HepG2 (cell line): ENCODE measurements at regions not wholly inside any gene's neighbourhood (a gene's known extent, or its start where the extent isn't known, plus 50 kb on each side); places are given as distances from the start of the nearest gene placed in this dataset.

Experiments
- ATAC-seq: fragments of 200-7000 bp; cut with Tn5 transposase; 3 replicates; pipeline ENCODE4 v1.9.1; 2020; ENCODE audit warnings: mild to moderate bottlenecking, moderate library complexity
- BruUV-seq: library from RNA; stranded (reverse); fragments of 400-500 nt; replicated peaks from 2 replicates; lab custom pipeline; 2021; lab: Mats Ljungman, UMichigan
- CTCF ChIA-PET: fragments of 300-600 bp; formaldehyde crosslinking; extraction: SDS; loops from one replicate; lab custom pipeline; 2021; ENCODE audit warnings: low total read pairs, inconsistent platforms, low intra/inter-chr PET ratio; lab: Yijun Ruan, JAX
- POLR2A ChIA-PET: fragments of 350-600 bp; sonication (Branson Sonifier 250); formaldehyde crosslinking; loops from one replicate; lab custom pipeline; 2020; ENCODE audit warnings: antibody characterized with exemption, inconsistent platforms; lab: Yijun Ruan, JAX
- DNase-seq: peaks from one replicate; pipeline ENCODE4 v3.0.0-alpha.2; 2015; ENCODE audit warnings: low spot score
- FAIRE-seq: peaks from 3 replicates; lab custom pipeline; 2011; peaks lifted over from hg19 to GRCh38; lab: Jason Lieb, UNC
- H2AFZ ChIP-seq: one replicate; pipeline ENCODE4 v1.6.1; 2011; ENCODE audit warnings: low read length, inconsistent platforms
- H3K27ac ChIP-seq: fragments of 300-600 bp; 3 replicates; pipeline ENCODE4 v1.8.0; 2011; ENCODE audit warnings: mixed run types, mild to moderate bottlenecking, mixed read lengths, low read length, inconsistent platforms; ENCODE audit not compliant: insufficient read depth; ENCODE audit errors: extremely low read length
- H3K27me3 ChIP-seq, 2 experiments: fragments of 200-600 bp in 1 of 2; 2 replicates in 1 of 2; 3 replicates in 1 of 2; pipeline versions ENCODE4 v1.6.0 to v1.8.0; 2011; ENCODE audit warnings: low read length in 2 of 2, mild to moderate bottlenecking in 2 of 2, moderate library complexity in 2 of 2, inconsistent platforms in 1 of 2; ENCODE audit not compliant: insufficient read depth in 2 of 2, control insufficient read depth in 1 of 2
- H3K36me3 ChIP-seq, 2 experiments: fragments of 200-600 bp in 1 of 2; replicated peaks in 1 of 2; 2 replicates in 1 of 2; 3 replicates in 1 of 2; pipeline versions ENCODE4 v1.5.1 to v1.8.0; 2011; ENCODE audit warnings: low read length in 2 of 2, inconsistent platforms in 1 of 2; ENCODE audit not compliant: insufficient read depth in 2 of 2, control insufficient read depth in 1 of 2
- H3K4me1 ChIP-seq: 2 replicates; pipeline ENCODE4 v1.5.1; 2012; ENCODE audit warnings: low read length, inconsistent platforms; ENCODE audit not compliant: insufficient read depth
- H3K4me2 ChIP-seq: 2 replicates; pipeline ENCODE4 v1.6.0; 2011; ENCODE audit warnings: low read depth, low read length, inconsistent platforms
- H3K4me3 ChIP-seq, 3 experiments: fragments of 200-600 bp in 1 of 3; sonication (generic), shearing (Covaris generic) in 1 of 3; replicated peaks in 1 of 3; 2 replicates each; pipeline ENCODE4 v1.5.1; 2011 to 2016; ENCODE audit warnings: low read length in 3 of 3, inconsistent platforms in 2 of 3, low read depth in 2 of 3, mild to moderate bottlenecking in 2 of 3, control low read depth in 1 of 3, mixed read lengths in 1 of 3; ENCODE audit not compliant: insufficient read depth in 1 of 3
- H3K79me2 ChIP-seq: one replicate; pipeline ENCODE4 v1.6.1; 2011; ENCODE audit warnings: low read length, inconsistent platforms; ENCODE audit not compliant: insufficient read depth
- H3K9ac ChIP-seq: 2 replicates; pipeline ENCODE4 v1.6.0; 2011; ENCODE audit warnings: mild to moderate bottlenecking, low read depth, low read length, inconsistent platforms; ENCODE audit not compliant: insufficient read depth
- H3K9me3 ChIP-seq: 2 replicates; pipeline ENCODE4 v1.5.1; 2012; ENCODE audit warnings: mild to moderate bottlenecking, low read length
- H4K20me1 ChIP-seq: 2 replicates; pipeline ENCODE4 v1.6.0; 2011; ENCODE audit warnings: inconsistent platforms, mild to moderate bottlenecking, low read length, moderate library complexity; ENCODE audit not compliant: insufficient read depth
- ATF1 ChIP-seq: IDR thresholded peaks from 2 replicates; pipeline ENCODE4 v1.6.1; 2016; ENCODE audit warnings: mild to moderate bottlenecking, control low read depth
- ATF7 ChIP-seq, 2 experiments: fragments of 450-650 bp in 1 of 2; sonication (generic) in 1 of 2; formaldehyde crosslinking in 1 of 2; IDR thresholded peaks; 2 replicates each; pipeline versions ENCODE4 v1.4.0 to v1.6.1; 2016 to 2020; ENCODE audit warnings: antibody characterized with exemption in 1 of 2, mild to moderate bottlenecking in 1 of 2, missing genetic modification reagents in 1 of 2
- MAFG ChIP-seq: sonication (generic); formaldehyde crosslinking; IDR thresholded peaks from 2 replicates; pipeline ENCODE4 v1.5.1; 2020; ENCODE audit warnings: mild to moderate bottlenecking, missing genetic modification reagents
- REXO4 ChIP-seq: sonication (generic); formaldehyde crosslinking; IDR thresholded peaks from 2 replicates; pipeline ENCODE4 v1.8.0; 2022; ENCODE audit warnings: missing genetic modification reagents, mild to moderate bottlenecking, borderline replicate concordance
- SIX1 ChIP-seq: sonication (generic); formaldehyde crosslinking; IDR thresholded peaks from 2 replicates; pipeline ENCODE4 v1.4.0; 2020; ENCODE audit warnings: missing genetic modification reagents, borderline replicate concordance
- STAG1 ChIP-seq: sonication (generic); formaldehyde crosslinking; IDR thresholded peaks from 2 replicates; pipeline ENCODE4 v1.4.0; 2020; ENCODE audit warnings: missing genetic modification reagents
- ZNF282 ChIP-seq: fragments of 450-650 bp; IDR thresholded peaks from 2 replicates; pipeline ENCODE4 v1.6.1; 2018; ENCODE audit not compliant: partially characterized antibody
- ZNF446 ChIP-seq: sonication (generic); formaldehyde crosslinking; IDR thresholded peaks from 2 replicates; pipeline ENCODE4 v1.5.0; 2020; ENCODE audit warnings: mild to moderate bottlenecking, missing genetic modification reagents
- ZNF615 ChIP-seq: sonication (generic); formaldehyde crosslinking; IDR thresholded peaks from 2 replicates; pipeline ENCODE4 v1.5.0; 2020; ENCODE audit warnings: mild to moderate bottlenecking, missing genetic modification reagents, borderline replicate concordance
- ZNF777 ChIP-seq: sonication (generic); formaldehyde crosslinking; IDR thresholded peaks from 2 replicates; pipeline ENCODE4 v1.4.0; 2020; ENCODE audit warnings: missing genetic modification reagents
- WGBS: methylation state at CpG from one replicate; pipeline ENCODE4 v1.1.6; 2017; ENCODE audit warnings: low lambda C conversion rate; 5-methylcytosine and 5-hydroxymethylcytosine counted together
- in situ Hi-C: cut with HindIII; loops from 2 replicates; pipeline ENCODE4 v1.10.0; 2017; ENCODE audit warnings: low pct_unique_long_range_greater_than_20kb; ENCODE audit not compliant: extremely low pct_ligation_motif_present
- intact Hi-C: fragments of 100-400 bp; cut with micrococcal nuclease; formaldehyde crosslinking; loops from one replicate; pipeline ENCODE4 v1.10.0; 2022; ENCODE audit not compliant: unreplicated experiment
- TF ChIP-seq, protein P1 (sequence below): sonication (generic); formaldehyde crosslinking; IDR thresholded peaks from 2 replicates; pipeline ENCODE4 v1.5.0; 2020; ENCODE audit warnings: missing genetic modification reagents, mild to moderate bottlenecking, borderline replicate concordance

DNA sequence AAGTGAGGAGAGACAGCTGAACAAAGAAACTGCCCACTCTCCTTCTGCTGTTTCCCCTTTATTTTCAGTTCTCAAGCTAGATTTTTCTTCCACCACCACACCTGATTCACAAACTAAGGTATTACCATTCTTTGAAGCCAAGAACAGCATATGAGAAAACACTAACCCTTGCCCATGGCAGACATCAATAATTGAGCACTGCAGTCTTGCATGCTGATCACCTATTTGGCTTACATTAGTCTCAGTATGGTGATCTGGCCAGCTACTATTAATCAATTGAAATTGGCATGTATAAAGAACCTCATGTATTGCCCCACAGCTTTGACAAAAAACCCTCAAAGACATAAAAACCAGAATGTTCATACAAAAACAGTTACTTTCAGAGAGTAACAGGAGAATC is 166.3 kb downstream of the SAMD5 start:
- no peaks in the 10 kb centered on the region for H3K27me3 ChIP-seq
- no peaks in the 10 kb centered on the region for H3K79me2 ChIP-seq
- intact Hi-C loops (no loop called here), in situ Hi-C loops (no loop called here)
- ChIA-PET POLR2A (no interaction called here), CTCF (no interaction called here)
- FAIRE-seq: no peak
- TF ChIP-seq, protein P1, sequence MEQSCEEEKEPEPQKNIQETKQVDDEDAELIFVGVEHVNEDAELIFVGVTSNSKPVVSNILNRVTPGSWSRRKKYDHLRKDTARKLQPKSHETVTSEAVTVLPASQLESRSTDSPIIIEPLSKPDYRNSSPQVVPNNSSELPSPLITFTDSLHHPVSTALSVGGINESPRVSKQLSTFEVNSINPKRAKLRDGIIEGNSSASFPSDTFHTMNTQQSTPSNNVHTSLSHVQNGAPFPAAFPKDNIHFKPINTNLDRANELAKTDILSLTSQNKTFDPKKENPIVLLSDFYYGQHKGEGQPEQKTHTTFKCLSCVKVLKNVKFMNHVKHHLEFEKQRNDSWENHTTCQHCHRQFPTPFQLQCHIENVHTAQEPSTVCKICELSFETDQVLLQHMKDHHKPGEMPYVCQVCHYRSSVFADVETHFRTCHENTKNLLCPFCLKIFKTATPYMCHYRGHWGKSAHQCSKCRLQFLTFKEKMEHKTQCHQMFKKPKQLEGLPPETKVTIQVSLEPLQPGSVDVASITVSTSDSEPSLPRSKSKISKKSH: no peak
- TF ChIP-seq MAFG (no peak), REXO4 (CRISPR knock-in tag) (no peak), ZNF446 (no peak), ZNF282 (no peak), STAG1 (CRISPR knock-in tag) (no peak)
- H3K4me2 ChIP-seq: no peak overlapping the region
- H3K4me3 ChIP-seq: no peak overlapping the region
- no peak overlapping the region for H2AFZ ChIP-seq
- no peaks in the 10 kb centered on the region for H4K20me1 ChIP-seq
- ATAC-seq: no peak
- no peak overlapping the region for H3K27ac ChIP-seq
- no peaks in the 10 kb centered on the region for H3K4me1 ChIP-seq
- no peaks in the 10 kb centered on the region for H3K36me3 ChIP-seq
- H3K9ac ChIP-seq: no peak overlapping the region
- BruUV-seq: no TSS peak
- H3K9me3 ChIP-seq: no peaks in the 10 kb centered on the region
- DNase-seq: no peak

DNA sequence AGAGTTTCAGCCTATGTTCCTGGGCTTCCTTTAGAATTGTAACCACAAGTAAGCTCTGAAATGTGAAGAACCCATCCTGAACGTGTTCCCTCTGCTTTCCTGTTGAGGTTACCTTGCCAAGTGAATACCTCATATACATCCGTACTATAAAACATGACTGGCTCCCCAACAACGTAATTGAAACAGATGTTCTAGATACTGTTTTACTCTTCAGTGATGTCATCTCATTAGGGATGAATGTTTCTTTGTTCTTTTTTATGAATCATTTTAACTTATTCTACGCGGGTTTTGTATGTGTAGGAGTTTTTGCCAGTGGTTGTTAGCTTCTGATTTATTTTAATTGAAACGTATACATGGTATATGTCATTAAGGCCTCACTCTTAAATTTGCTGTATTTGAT is 166.8 kb downstream of the SAMD5 start:
- no peak overlapping the region for H3K9ac ChIP-seq
- in situ Hi-C loops (no loop called here), intact Hi-C loops (no loop called here)
- no peaks in the 10 kb centered on the region for H3K36me3 ChIP-seq
- no peak for ATAC-seq
- H3K27ac ChIP-seq: no peak overlapping the region
- H3K27me3 ChIP-seq: no peaks in the 10 kb centered on the region
- no peaks in the 10 kb centered on the region for H3K4me1 ChIP-seq
- no TSS peak for BruUV-seq
- DNase-seq: no peak
- TF ChIP-seq SIX1 (CRISPR knock-in tag) (no peak), ATF1 (CRISPR knock-in tag) (no peak), ZNF615 (CRISPR knock-in tag) (no peak), ATF7 (IDR thresholded peaks at IDR 0.05) (peak; percentile 52), ATF7 (CRISPR knock-in tag; IDR thresholded peaks at IDR 0.05) (no peak), ZNF777 (CRISPR knock-in tag) (no peak)
- ChIA-PET CTCF (no interaction called here), POLR2A (no interaction called here)
- WGBS: 53% methylated on average over 6 of the region's 6 CpGs
- no peak for FAIRE-seq
- no peaks in the 10 kb centered on the region for H3K79me2 ChIP-seq
- no peak overlapping the region for H2AFZ ChIP-seq
- H4K20me1 ChIP-seq: no peaks in the 10 kb centered on the region
- H3K4me3 ChIP-seq: no peak overlapping the region
- H3K9me3 ChIP-seq: no peaks in the 10 kb centered on the region
- no peak overlapping the region for H3K4me2 ChIP-seq
